ENCODE measurements at regions not wholly inside any gene's neighbourhood (a gene's known extent, or its start where the extent isn't known, plus 50 kb on each side); places are given as distances from the start of the nearest gene placed in this dataset.

GRCh38 chr3:106257172-106257571, 388.4 kb upstream of the CBLB start:
- Mint-ChIP-seq H3K4me1 (no peaks in the 10 kb centered on the region; the same call in 2 of the 3 replicates), H3K27me3 (ENCODE audit: insufficient read depth, low read depth, poor library complexity) (no peaks in the 10 kb centered on the region), H3K36me3 (ENCODE audit: low read depth) (peaks cover 3% of the 10 kb centered on the region; the same call in 2 of the 3 replicates), H3K4me3 (no peak overlapping the region), H3K9me3 (peaks cover 3% of the 10 kb centered on the region; the same call in 2 of the 3 replicates), H3K27ac (no peak overlapping the region; the same call in 1 of the 2 replicates)
- no peaks in the 10 kb centered on the region for H3K27me3 ChIP-seq (ENCODE audit: insufficient read depth)
- H3K9me2 ChIP-seq (ENCODE audit: insufficient read depth): no peaks in the 10 kb centered on the region
- H4K20me1 ChIP-seq (replicated peaks; ENCODE audit: insufficient read depth): no peaks in the 10 kb centered on the region
- no peaks in the 10 kb centered on the region for H3K36me3 ChIP-seq (ENCODE audit: insufficient read depth)
- H3F3A ChIP-seq (replicated peaks; ENCODE audit: low read depth): no peaks in the 10 kb centered on the region
- H3K79me2 ChIP-seq (replicated peaks; ENCODE audit: insufficient read depth): no peaks in the 10 kb centered on the region
- H2AFZ ChIP-seq: peak overlapping the region; percentile 90; the same call in 1 of the 2 replicates
- no peak overlapping the region for H3K4me3 ChIP-seq
- H3K4me2 ChIP-seq: no peak overlapping the region
- DNase-seq (ENCODE audit: low spot score): no peak
- TF ChIP-seq ZNF331 (CRISPR knock-in tag; IDR thresholded peaks at IDR 0.05; ENCODE audit: low read depth) (no peak), ETS1 (IDR thresholded peaks at IDR 0.05) (no peak)
- ATAC-seq: no peak
- no peak overlapping the region for H3K27ac ChIP-seq (ENCODE audit: low read depth)
- peaks cover 3% of the 10 kb centered on the region; the same call in 1 of the 2 replicates for H3K4me1 ChIP-seq (ENCODE audit: insufficient read depth)

- Histone ChIP-seq H3K79me2 (replicated peaks; ENCODE audit: insufficient read depth) (no peaks in the 10 kb centered on the region), H3K9me2 (ENCODE audit: insufficient read depth) (no peaks in the 10 kb centered on the region), H2AFZ (no peak overlapping the region), H3K4me3 (no peak overlapping the region), H3K27me3 (ENCODE audit: insufficient read depth) (no peaks in the 10 kb centered on the region), H3K36me3 (ENCODE audit: insufficient read depth) (no peaks in the 10 kb centered on the region), H3K27ac (ENCODE audit: low read depth) (no peak overlapping the region), H3K4me1 (ENCODE audit: insufficient read depth) (peaks cover 5% of the 10 kb centered on the region; the same call in 1 of the 2 replicates), H3K4me2 (no peak overlapping the region), H3F3A (replicated peaks; ENCODE audit: low read depth) (no peaks in the 10 kb centered on the region), H4K20me1 (replicated peaks; ENCODE audit: insufficient read depth) (no peaks in the 10 kb centered on the region)
- H3K9me3 Mint-ChIP-seq: no peaks in the 10 kb centered on the region
- no peaks in the 10 kb centered on the region for H3K27me3 Mint-ChIP-seq (ENCODE audit: insufficient read depth, low read depth, poor library complexity)
- no peaks in the 10 kb centered on the region for H3K4me1 Mint-ChIP-seq
- H3K36me3 Mint-ChIP-seq (ENCODE audit: low read depth): no peaks in the 10 kb centered on the region
- DNase-seq (ENCODE audit: low spot score) (no peak), ATAC-seq (no peak)
- H3K27ac Mint-ChIP-seq: no peak overlapping the region
- no peak for TF ChIP-seq JUNB (IDR thresholded peaks at IDR 0.05; ENCODE audit: unreplicated experiment)
- no peak for TF ChIP-seq REST (IDR thresholded peaks at IDR 0.05; ENCODE audit: unreplicated experiment)
- TF ChIP-seq ZNF462 (CRISPR knock-in tag; IDR thresholded peaks at IDR 0.05): no peak
- TF ChIP-seq ZNF331 (CRISPR knock-in tag; IDR thresholded peaks at IDR 0.05; ENCODE audit: low read depth): no peak
- TF ChIP-seq EZH2phosphoT487 (IDR thresholded peaks at IDR 0.05; ENCODE audit: unreplicated experiment): no peak
- TF ChIP-seq EZH2 (IDR thresholded peaks at IDR 0.05; ENCODE audit: low read depth, unreplicated experiment): no peak
- TF ChIP-seq ETS1 (IDR thresholded peaks at IDR 0.05): no peak
- no peak for TF ChIP-seq NANOG (IDR thresholded peaks at IDR 0.05; ENCODE audit: borderline replicate concordance)
- TF ChIP-seq STAT1 (IDR thresholded peaks at IDR 0.05; ENCODE audit: unreplicated experiment): no peak
- TF ChIP-seq CREB1 (CRISPR knock-in tag; IDR thresholded peaks at IDR 0.05; ENCODE audit: low read depth): no peak
- H3K4me3 Mint-ChIP-seq: no peak overlapping the region
These were observed 392.6 kb upstream of the CBLB start for GRCh38 chr3:106261396-106261795.

All from GM23338 (cell line).